Inflammatory macrophage treated with lipopolysaccharide for 1 hour (primary cell): ENCODE measurements at regions not wholly inside any gene's neighbourhood (a gene's known extent, or its start where the extent isn't known, plus 50 kb on each side); places are given as distances from the start of the nearest gene placed in this dataset.

Source experiments
- DNase-seq, 2 donors: peaks; one replicate each; pipeline ENCODE4 v3.0.0-alpha.2; 2020 to 2022

GRCh38 chr13:85445534-85445933 is 353.7 kb downstream of the SLITRK6 start:
- no peak for DNase-seq

- DNase-seq = no peak
Measured at GRCh38 chr13:85441975-85442374, 357.2 kb downstream of the SLITRK6 start.

- DNase-seq = no peak
Measured at GRCh38 chr13:85441364-85441763, 357.9 kb downstream of the SLITRK6 start.

- DNase-seq = no peak
Measured at GRCh38 chr13:85436029-85436428, 363.2 kb downstream of the SLITRK6 start.

GRCh38 chr13:85434927-85435326 is 364.3 kb downstream of the SLITRK6 start:
- no peak for DNase-seq

GRCh38 chr13:85432881-85433280 is 366.3 kb downstream of the SLITRK6 start:
- no peak for DNase-seq

GRCh38 chr13:85431720-85432119 is 367.5 kb downstream of the SLITRK6 start:
- no peak for DNase-seq

GRCh38 chr13:85430216-85430794 is 368.9 kb downstream of the SLITRK6 start:
- DNase-seq = no peak

- no peak for DNase-seq
Measured at GRCh38 chr13:85427416-85427815, 371.8 kb downstream of the SLITRK6 start.

GRCh38 chr13:85420136-85420535 is 379.1 kb downstream of the SLITRK6 start:
- no peak for DNase-seq

GRCh38 chr13:85419611-85420010 is 379.6 kb downstream of the SLITRK6 start:
- no peak for DNase-seq

- no peak for DNase-seq
Measured at GRCh38 chr13:85417807-85418206, 381.4 kb downstream of the SLITRK6 start.

- no peak for DNase-seq
Measured at GRCh38 chr13:85413664-85414063, 385.6 kb downstream of the SLITRK6 start.

GRCh38 chr13:85412448-85412847 is 386.8 kb downstream of the SLITRK6 start:
- no peak for DNase-seq

GRCh38 chr13:85411591-85411990 is 387.6 kb downstream of the SLITRK6 start:
- no peak for DNase-seq

- DNase-seq = no peak
Measured at GRCh38 chr13:85408415-85408814, 390.8 kb downstream of the SLITRK6 start.

- no peak for DNase-seq
Measured at GRCh38 chr13:85406269-85406975, 392.8 kb downstream of the SLITRK6 start.

- no peak for DNase-seq
Measured at GRCh38 chr13:85405316-85405897, 393.8 kb downstream of the SLITRK6 start.

- no peak for DNase-seq
Measured at GRCh38 chr13:85386424-85386823, 412.8 kb downstream of the SLITRK6 start.

- DNase-seq = no peak
Measured at GRCh38 chr13:85383291-85383690, 415.9 kb downstream of the SLITRK6 start.

- no peak for DNase-seq
Measured at GRCh38 chr13:85381082-85381481, 418.1 kb downstream of the SLITRK6 start.

- DNase-seq = no peak
Measured at GRCh38 chr13:85379991-85380390, 419.2 kb downstream of the SLITRK6 start.

GRCh38 chr13:85379433-85379832 is 419.8 kb downstream of the SLITRK6 start:
- no peak for DNase-seq

GRCh38 chr13:85377783-85378182 is 421.4 kb downstream of the SLITRK6 start:
- DNase-seq = no peak

- DNase-seq = no peak
Measured at GRCh38 chr13:85373322-85373721, 425.9 kb downstream of the SLITRK6 start.
